ENCODE measurements at regions not wholly inside any gene's neighbourhood (a gene's known extent, or its start where the extent isn't known, plus 50 kb on each side); places are given as distances from the start of the nearest gene placed in this dataset.

GRCh38 chr4:30922625-30923024 is 202.5 kb downstream of the PCDH7 start:
- H3K4me2 ChIP-seq (ENCODE audit: low read depth, low read length, poor library complexity, severe bottlenecking): no peak overlapping the region
- TF ChIP-seq CTCF (conservative IDR thresholded peaks at IDR 0.05; ENCODE audit: low read length) (no peak), EZH2phosphoT487 (IDR thresholded peaks at IDR 0.05; ENCODE audit: borderline replicate concordance) (no peak)
- H3K9me3 ChIP-seq (ENCODE audit: insufficient read depth, low read depth, low read length): no peaks in the 10 kb centered on the region
- no peaks in the 10 kb centered on the region for H3K27me3 ChIP-seq (ENCODE audit: insufficient read depth, low read length, poor library complexity, severe bottlenecking)
- H4K20me1 ChIP-seq (ENCODE audit: insufficient read depth, low read length, poor library complexity, severe bottlenecking): no peaks in the 10 kb centered on the region
- H3K4me3 ChIP-seq (ENCODE audit: low read length, poor library complexity, severe bottlenecking): no peak overlapping the region
- H3K9ac ChIP-seq (ENCODE audit: low read depth, low read length, poor library complexity, severe bottlenecking): no peak overlapping the region
- H2AFZ ChIP-seq (ENCODE audit: low read length): no peak overlapping the region
- H3K79me2 ChIP-seq (ENCODE audit: insufficient read depth, low read length): no peaks in the 10 kb centered on the region
- no peaks in the 10 kb centered on the region for H3K36me3 ChIP-seq (ENCODE audit: insufficient read depth, low read length)
- no peaks in the 10 kb centered on the region for H3K9me2 ChIP-seq (replicated peaks; ENCODE audit: low read depth, low read length)
- no peaks in the 10 kb centered on the region for H3K4me1 ChIP-seq (ENCODE audit: insufficient read depth, low read length, poor library complexity, severe bottlenecking)
- H3F3A ChIP-seq (ENCODE audit: low read depth): no peaks in the 10 kb centered on the region

- TF ChIP-seq EZH2phosphoT487 (IDR thresholded peaks at IDR 0.05; ENCODE audit: borderline replicate concordance): no peak
- no peak for TF ChIP-seq CTCF (conservative IDR thresholded peaks at IDR 0.05; ENCODE audit: low read length)
- H3K4me3 ChIP-seq (ENCODE audit: low read length, poor library complexity, severe bottlenecking): no peak overlapping the region
- H4K20me1 ChIP-seq (ENCODE audit: insufficient read depth, low read length, poor library complexity, severe bottlenecking): no peaks in the 10 kb centered on the region
These were observed 204.3 kb downstream of the PCDH7 start for GRCh38 chr4:30924495-30924894.

GRCh38 chr4:30929649-30930048 is 209.5 kb downstream of the PCDH7 start:
- no peaks in the 10 kb centered on the region for H3K9me2 ChIP-seq (replicated peaks; ENCODE audit: low read depth, low read length)
- no peaks in the 10 kb centered on the region for H3F3A ChIP-seq (ENCODE audit: low read depth)
- no peak overlapping the region for H3K4me2 ChIP-seq (ENCODE audit: low read depth, low read length, poor library complexity, severe bottlenecking)
- H4K20me1 ChIP-seq (ENCODE audit: insufficient read depth, low read length, poor library complexity, severe bottlenecking): no peaks in the 10 kb centered on the region
- no peaks in the 10 kb centered on the region for H3K4me1 ChIP-seq (ENCODE audit: insufficient read depth, low read length, poor library complexity, severe bottlenecking)
- no peak overlapping the region for H3K9ac ChIP-seq (ENCODE audit: low read depth, low read length, poor library complexity, severe bottlenecking)
- H3K79me2 ChIP-seq (ENCODE audit: insufficient read depth, low read length): no peaks in the 10 kb centered on the region
- H3K27me3 ChIP-seq (ENCODE audit: insufficient read depth, low read length, poor library complexity, severe bottlenecking): no peaks in the 10 kb centered on the region
- no peaks in the 10 kb centered on the region for H3K9me3 ChIP-seq (ENCODE audit: insufficient read depth, low read depth, low read length)
- no peaks in the 10 kb centered on the region for H3K36me3 ChIP-seq (ENCODE audit: insufficient read depth, low read length)
- no peak overlapping the region for H3K4me3 ChIP-seq (ENCODE audit: low read length, poor library complexity, severe bottlenecking)
- H2AFZ ChIP-seq (ENCODE audit: low read length): no peak overlapping the region
- no peak for TF ChIP-seq EZH2phosphoT487 (IDR thresholded peaks at IDR 0.05; ENCODE audit: borderline replicate concordance)
- no peak for TF ChIP-seq CTCF (conservative IDR thresholded peaks at IDR 0.05; ENCODE audit: low read length)

More at GRCh38 chr4:30924495-30924894, 204.3 kb downstream of the PCDH7 start:
- H3K36me3 ChIP-seq (ENCODE audit: insufficient read depth, low read length): no peaks in the 10 kb centered on the region
- H3K4me1 ChIP-seq (ENCODE audit: insufficient read depth, low read length, poor library complexity, severe bottlenecking): no peaks in the 10 kb centered on the region
- H2AFZ ChIP-seq (ENCODE audit: low read length): no peak overlapping the region
- H3K27me3 ChIP-seq (ENCODE audit: insufficient read depth, low read length, poor library complexity, severe bottlenecking): no peaks in the 10 kb centered on the region
- no peaks in the 10 kb centered on the region for H3K9me3 ChIP-seq (ENCODE audit: insufficient read depth, low read depth, low read length)
- no peaks in the 10 kb centered on the region for H3F3A ChIP-seq (ENCODE audit: low read depth)
- no peaks in the 10 kb centered on the region for H3K9me2 ChIP-seq (replicated peaks; ENCODE audit: low read depth, low read length)
- no peaks in the 10 kb centered on the region for H3K79me2 ChIP-seq (ENCODE audit: insufficient read depth, low read length)
- no peak overlapping the region for H3K4me2 ChIP-seq (ENCODE audit: low read depth, low read length, poor library complexity, severe bottlenecking)
- H3K9ac ChIP-seq (ENCODE audit: low read depth, low read length, poor library complexity, severe bottlenecking): no peak overlapping the region

All from Loucy (cell line).